Sciatic nerve (tissue), 2 donors: ENCODE measurements at regions not wholly inside any gene's neighbourhood (a gene's known extent, or its start where the extent isn't known, plus 50 kb on each side); places are given as distances from the start of the nearest gene placed in this dataset.

ENCODE experiments used
- ATAC-seq: fragments of 200-7000 bp; cut with Tn5 transposase; one replicate; pipeline ENCODE4 v1.9.1; 2020; ENCODE audit warnings: mild to moderate bottlenecking, moderate library complexity
- DNase-seq: peaks from one replicate; pipeline ENCODE4 v3.0.0-alpha.2; 2020; ENCODE audit warnings: low spot score
- intact Hi-C: fragments of 100-400 bp; cut with DNase I; formaldehyde crosslinking; loops from one replicate; pipeline ENCODE4 v1.14.2; 2022
- donor health status: DM: no; HTN: no; CAD: no.
- donor health status: DM: no; HTN: no; CAD: no.

GRCh38 chr1:219781491-219781890 is 146.9 kb downstream of the SLC30A10 start:
- DNase-seq (no peak), ATAC-seq (no peak)
- intact Hi-C loops, result no loop called here

- intact Hi-C loops, result no loop called here
- ATAC-seq (no peak), DNase-seq (no peak)
These were observed 149.5 kb downstream of the SLC30A10 start for GRCh38 chr1:219778793-219779369.

GRCh38 chr1:219778110-219778509 is 150.2 kb downstream of the SLC30A10 start:
- DNase-seq (no peak), ATAC-seq (no peak)
- intact Hi-C loops, result no loop called here

DNA sequence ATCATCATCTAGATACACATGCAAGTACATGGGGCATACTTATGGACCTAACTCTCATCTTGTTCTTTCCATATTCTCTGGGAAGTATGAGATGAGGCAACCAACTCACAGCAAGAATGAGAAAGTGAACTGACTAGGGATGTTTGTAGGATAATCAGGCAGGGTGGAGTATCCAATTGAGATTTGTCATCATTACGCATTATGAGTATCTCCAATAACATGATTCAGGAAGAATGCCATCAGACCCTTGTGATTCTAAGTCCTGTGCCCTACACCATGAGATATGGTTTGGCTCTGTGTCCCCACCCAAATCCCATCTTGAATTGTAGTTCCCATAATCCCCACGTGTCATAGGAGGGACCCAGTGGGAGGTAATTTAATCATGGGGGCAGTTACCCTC is 154.0 kb downstream of the SLC30A10 start:
- intact Hi-C loops, result no loop called here
- ATAC-seq, result no peak
- no peak for DNase-seq

- DNase-seq (no peak), ATAC-seq (no peak)
- intact Hi-C loops, result no loop called here
These were observed 154.6 kb downstream of the SLC30A10 start for GRCh38 chr1:219773775-219774174.

DNA sequence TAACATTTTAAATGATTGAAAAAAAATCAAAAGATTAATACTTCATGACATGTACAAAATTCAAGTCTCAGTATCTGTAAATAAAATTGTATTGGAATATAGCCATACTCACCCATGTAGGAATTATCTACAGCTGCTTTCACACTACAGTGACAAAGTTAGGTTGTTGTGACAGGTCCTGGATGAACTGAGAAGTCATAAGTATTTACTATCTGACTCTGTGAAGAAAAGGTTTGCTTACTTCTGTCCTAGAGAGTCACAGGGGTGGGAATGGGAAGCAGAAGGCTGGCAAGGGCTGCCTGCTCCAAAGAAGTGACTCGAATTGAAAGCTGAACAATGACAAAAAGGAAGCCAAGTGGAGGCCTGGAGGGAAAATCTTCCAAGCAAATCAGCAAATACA is 155.2 kb downstream of the SLC30A10 start:
- ATAC-seq, result no peak
- intact Hi-C loops, result no loop called here
- DNase-seq, result no peak

GRCh38 chr1:219772265-219773036 is 155.9 kb downstream of the SLC30A10 start:
- ATAC-seq (no peak), DNase-seq (no peak)
- intact Hi-C loops, result no loop called here

DNA sequence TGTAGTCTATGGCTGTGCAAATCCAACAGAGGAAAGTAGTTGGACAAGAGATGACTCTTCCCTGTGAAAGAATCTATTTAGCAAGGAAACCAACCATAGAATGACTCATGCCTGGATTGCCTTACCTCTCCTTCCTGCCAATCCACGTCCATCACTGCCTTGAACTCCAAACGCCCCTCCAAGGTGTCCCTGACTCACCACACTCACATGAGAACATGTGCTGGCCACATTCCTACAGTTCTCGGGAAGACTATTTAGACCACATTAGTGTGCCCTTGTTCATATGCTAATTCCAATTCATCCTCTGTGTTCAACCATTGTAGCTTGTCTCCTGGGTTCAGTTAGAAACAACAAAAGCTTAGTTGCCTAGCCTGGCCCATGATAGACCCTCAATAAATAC is 157.3 kb downstream of the SLC30A10 start:
- intact Hi-C loops, result no loop called here
- ATAC-seq (no peak), DNase-seq (no peak)

DNA sequence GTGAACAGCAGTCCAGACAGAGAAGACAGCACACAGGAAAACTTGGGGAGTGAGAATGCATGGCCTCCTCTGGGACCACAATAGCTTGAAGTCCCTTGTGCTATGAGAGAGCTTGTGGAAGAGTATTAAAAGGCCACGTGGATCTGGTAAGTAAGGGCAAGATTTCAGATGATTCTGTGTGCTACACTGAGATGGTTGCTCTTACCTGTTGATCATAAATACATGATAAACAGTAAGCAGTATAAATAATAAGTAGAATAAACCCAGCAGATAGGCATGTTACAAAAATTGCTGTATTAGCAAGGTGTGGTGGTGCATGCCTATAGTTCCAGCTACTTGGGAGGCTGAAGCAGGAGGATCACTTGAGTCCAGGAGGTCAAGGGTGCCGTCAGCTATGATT is 150.4 kb upstream of the ZC3H11B start:
- intact Hi-C loops, result no loop called here
- no peak for ATAC-seq
- no peak for DNase-seq

DNA sequence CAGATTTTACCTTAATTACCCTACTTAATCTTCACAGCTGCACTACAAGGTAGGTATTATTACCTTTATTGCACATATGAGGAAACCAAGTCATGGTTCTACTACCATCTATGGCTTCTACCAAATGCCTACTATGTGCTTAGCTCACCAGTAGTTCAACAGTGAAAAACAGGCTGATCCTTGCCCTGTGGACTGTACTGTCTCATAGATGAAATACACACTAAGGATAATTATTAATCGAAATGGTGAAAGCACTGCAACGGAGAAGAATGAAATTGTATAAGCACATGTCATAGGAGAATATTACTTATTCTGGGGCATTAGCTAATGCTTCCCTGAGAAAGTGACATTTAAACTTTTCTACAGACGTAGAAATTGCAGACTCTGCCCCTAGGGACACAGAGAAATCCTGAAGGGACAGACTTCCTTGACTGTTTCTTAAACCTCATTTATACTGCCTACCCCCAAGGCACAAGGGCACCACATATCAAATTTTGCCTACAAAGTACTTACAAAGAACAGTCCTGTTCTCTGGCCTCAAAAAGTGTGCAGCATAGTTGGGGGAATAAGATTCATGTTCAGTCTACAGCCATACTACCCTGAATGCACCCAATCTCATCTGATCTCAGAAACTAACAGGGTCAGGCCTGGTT is 148.4 kb upstream of the ZC3H11B start:
- intact Hi-C loops, result no loop called here
- DNase-seq, result no peak
- no peak for ATAC-seq

GRCh38 chr1:219759095-219759494 is 146.2 kb upstream of the ZC3H11B start:
- ATAC-seq (no peak), DNase-seq (no peak)
- intact Hi-C loops, result no loop called here

DNA sequence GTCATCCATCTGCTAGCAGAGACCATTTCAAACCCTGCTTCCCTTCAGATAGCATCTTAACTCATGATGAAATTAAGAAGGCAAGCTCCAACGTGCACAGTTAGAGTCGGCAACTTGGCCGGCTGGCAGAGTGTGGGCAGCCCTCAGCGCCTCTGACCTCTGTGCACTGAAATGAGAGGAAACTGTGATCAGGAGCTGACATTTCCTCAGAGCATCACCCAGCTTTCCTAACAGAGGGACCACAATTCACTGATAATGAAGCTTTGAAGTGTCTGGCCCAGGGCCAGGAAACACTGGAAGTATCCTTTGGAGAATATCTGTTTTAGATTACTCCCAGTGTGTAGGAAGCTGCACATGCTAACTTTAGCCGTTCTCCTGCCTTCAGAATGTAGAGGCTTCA is 145.0 kb upstream of the ZC3H11B start:
- ATAC-seq (no peak), DNase-seq (no peak)
- intact Hi-C loops, result no loop called here

GRCh38 chr1:219755234-219755633 is 142.3 kb upstream of the ZC3H11B start:
- intact Hi-C loops, result no loop called here
- no peak for DNase-seq
- ATAC-seq, result no peak

DNA sequence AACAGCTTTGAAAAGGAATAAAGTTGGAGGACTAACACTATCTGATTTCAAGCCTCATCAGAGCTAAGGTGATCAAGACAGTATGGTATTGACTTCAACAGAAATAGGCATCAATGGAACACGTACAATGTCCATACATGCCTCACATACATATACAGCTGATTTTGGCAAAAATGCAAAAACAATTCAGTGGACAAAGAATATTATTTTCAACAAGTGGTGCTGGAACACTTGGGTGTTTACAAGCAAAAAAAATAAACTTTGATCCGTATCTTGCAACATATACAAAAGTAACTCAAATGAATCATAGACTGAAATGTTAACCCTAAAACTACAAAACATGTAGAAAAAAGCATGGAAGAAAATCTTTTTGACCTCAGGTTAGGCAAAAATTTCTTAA is 141.9 kb upstream of the ZC3H11B start:
- intact Hi-C loops, result no loop called here
- DNase-seq (no peak), ATAC-seq (no peak)

GRCh38 chr1:219753914-219754313 is 141.0 kb upstream of the ZC3H11B start:
- ATAC-seq (no peak), DNase-seq (no peak)
- intact Hi-C loops, result no loop called here

DNA sequence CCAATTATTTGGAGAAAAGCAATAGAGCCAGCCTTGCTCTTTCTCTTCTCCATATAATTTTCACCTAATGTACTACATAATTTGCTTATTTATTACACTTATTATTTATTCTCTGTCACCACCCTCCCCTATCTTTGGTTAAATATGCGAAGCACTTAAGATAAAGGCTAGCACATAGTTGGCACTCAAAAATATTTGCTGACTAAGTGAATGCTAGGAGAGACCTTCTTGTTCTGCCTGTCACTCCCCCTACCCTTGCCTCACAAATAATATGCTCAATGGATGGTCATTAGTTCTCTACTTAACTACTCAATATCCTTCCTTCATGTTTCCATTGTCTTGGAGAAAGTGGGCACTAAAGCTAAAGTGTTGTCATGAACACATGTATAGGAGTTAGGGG is 139.7 kb upstream of the ZC3H11B start:
- no peak for DNase-seq
- ATAC-seq, result no peak
- intact Hi-C loops, result no loop called here

DNA sequence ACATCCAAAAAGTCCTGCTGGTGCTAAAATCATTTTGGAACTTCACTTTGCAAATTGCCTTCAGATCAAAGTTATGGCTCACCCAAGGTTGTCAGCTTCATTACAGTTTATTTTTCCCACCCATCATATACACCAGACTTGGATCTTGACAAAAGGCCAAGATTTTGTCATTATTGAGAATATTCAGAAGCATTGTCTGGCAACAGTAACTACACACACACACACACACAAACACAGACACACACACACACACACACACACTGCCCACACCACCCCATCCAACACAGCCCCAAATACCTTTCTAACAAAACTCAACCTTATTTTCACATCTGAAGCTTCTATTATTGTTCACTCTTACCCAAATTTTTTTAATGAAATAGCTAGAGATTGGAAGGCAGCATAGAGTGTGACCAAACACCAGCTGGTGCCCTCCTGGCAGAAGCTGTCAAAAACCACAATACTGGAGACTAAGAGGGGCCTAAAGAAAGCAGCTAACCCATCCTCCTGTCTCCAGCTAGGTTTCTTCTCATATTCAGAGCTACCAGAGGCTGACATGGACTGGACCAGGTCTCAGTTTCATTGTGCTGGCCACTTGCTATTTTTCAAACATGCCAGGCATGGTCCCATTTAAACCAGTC is 139.1 kb upstream of the ZC3H11B start:
- no peak for ATAC-seq
- no peak for DNase-seq
- intact Hi-C loops, result no loop called here

DNA sequence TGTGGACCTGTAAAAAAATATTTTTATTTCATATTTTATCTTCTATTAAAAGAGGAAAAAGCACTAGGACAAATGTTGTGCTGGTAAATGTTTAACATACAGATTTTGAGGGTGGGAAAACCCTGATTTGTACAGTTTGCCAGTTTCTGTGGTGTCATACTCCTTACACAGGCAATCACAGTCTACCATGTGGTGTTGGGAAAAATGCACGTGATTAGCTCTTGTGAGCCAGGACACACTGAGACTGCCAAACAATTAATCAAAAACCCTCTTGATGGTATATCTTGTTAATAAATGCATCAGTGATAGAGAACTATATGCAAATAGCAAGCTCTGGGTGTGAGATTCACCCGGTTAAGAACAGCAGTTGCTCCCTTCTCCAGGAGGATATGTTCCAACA is 136.5 kb upstream of the ZC3H11B start:
- intact Hi-C loops, result no loop called here
- DNase-seq (no peak), ATAC-seq (no peak)

DNA sequence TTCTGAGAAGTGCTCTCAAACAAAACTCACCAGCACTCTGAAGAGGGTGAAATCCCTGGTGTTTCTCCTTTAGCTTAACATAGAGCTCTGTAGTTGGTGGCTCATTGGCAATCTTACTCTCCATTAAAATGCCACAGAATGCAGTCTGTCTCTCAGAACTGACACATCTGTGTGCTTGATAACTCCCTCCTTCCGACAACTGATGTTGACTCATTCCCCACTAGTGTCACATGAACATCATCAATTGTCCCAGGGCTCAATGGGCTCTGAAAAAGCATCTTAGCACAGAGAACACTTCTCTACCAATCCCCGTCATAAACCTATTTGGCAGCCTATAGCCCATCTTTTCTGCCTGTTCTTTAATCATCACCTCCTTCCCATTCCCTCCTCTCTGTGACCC is 133.2 kb upstream of the ZC3H11B start:
- DNase-seq (no peak), ATAC-seq (no peak)
- intact Hi-C loops, result no loop called here
